Adrenal gland (tissue), 5 donors: ENCODE measurements at regions not wholly inside any gene's neighbourhood (a gene's known extent, or its start where the extent isn't known, plus 50 kb on each side); places are given as distances from the start of the nearest gene placed in this dataset.

Experiments used
- CTCF ChIP-seq, 6 experiments: fragments of 450-650 bp in 4 of 6; fragments of 200-600 bp in 2 of 6; sonication (generic) in 1 of 6; IDR thresholded peaks; 1 replicate in 5 of 6; 2 replicates in 1 of 6; pipeline versions ENCODE4 v1.5.1 to v1.8.0; 2016 to 2021; ENCODE audit warnings: antibody characterized with exemption in 6 of 6, mild to moderate bottlenecking in 2 of 6, moderate library complexity in 1 of 6
- POLR2A ChIP-seq, 2 donors: fragments of 450-650 bp; IDR thresholded peaks; one replicate each; pipeline ENCODE4 v1.6.1; 2017; ENCODE audit warnings: antibody characterized with exemption in 2 of 2, mild to moderate bottlenecking in 2 of 2, moderate library complexity in 1 of 2
- donor health status: DM: no; HTN: no; CAD: no.

DNA sequence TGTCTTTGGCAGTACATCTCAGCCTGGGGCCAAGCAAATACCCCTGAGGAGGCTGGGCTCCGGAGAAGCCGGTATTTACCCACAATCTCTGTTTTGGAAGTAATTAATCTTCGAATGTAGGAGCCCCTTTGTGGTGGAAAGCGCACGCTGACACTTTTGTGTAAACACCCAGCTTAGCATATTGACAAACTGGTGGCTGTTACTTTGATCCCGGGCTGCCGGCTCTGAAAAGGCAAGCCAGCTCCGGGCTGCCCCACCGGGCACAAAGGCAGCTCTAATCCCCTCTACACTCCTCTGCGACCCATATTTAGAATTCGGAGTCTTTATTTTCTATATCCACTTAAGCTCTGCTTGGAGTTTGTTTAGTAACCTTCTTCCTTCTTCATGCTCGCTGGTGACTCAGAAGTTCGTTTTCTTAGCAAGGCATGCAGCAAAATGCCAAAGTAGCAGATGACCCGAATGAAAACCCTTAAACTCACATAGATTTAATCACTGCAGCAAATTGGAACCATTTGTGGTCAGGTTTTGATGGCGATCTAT is 144.0 kb upstream of the IRX3 start:
- TF ChIP-seq CTCF (IDR thresholded peaks at IDR 0.05) (no peak), POLR2A (IDR thresholded peaks at IDR 0.05) (no peak)
